ENCODE measurements at regions not wholly inside any gene's neighbourhood (a gene's known extent, or its start where the extent isn't known, plus 50 kb on each side); places are given as distances from the start of the nearest gene placed in this dataset.

DNA sequence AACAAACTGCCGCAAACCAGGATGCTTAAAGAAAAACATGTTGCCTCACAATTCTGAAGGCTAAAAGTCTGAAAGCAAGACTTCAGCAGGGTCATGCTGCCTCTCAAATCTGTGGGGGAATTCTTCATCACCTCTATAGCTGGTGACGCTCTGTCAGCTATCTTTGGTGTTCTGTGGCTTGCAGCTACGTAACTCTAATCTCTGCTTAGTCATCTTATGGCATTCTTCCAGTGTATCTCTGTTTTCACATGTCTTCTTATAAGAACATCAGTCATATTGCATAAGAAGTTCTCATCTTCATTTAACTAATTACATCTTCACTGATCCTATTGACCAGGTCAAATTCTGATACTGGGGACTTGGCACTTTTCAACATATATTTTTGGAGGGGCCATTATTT is 243.0 kb downstream of the CDH10 start (continued):
- TF ChIP-seq, protein P1, sequence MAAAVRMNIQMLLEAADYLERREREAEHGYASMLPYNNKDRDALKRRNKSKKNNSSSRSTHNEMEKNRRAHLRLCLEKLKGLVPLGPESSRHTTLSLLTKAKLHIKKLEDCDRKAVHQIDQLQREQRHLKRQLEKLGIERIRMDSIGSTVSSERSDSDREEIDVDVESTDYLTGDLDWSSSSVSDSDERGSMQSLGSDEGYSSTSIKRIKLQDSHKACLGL (CRISPR knock-in tag; IDR thresholded peaks at IDR 0.05; ENCODE audit: borderline replicate concordance, poor library complexity, severe bottlenecking) = no peak
- TF ChIP-seq RFX7 (CRISPR knock-in tag; IDR thresholded peaks at IDR 0.05) (no peak), MAZ (CRISPR knock-in tag; conservative IDR thresholded peaks at IDR 0.05 in 1 of 2, IDR thresholded peaks at IDR 0.05 in 1 of 2) (no peak), BRD9 (IDR thresholded peaks at IDR 0.05; ENCODE audit: low read depth, partially characterized antibody) (no peak), XRCC3 (IDR thresholded peaks at IDR 0.05) (no peak), BDP1 (IDR thresholded peaks at IDR 0.05; ENCODE audit: insufficient read depth, insufficient read length) (no peak)
- TF ChIP-seq, protein P2, sequence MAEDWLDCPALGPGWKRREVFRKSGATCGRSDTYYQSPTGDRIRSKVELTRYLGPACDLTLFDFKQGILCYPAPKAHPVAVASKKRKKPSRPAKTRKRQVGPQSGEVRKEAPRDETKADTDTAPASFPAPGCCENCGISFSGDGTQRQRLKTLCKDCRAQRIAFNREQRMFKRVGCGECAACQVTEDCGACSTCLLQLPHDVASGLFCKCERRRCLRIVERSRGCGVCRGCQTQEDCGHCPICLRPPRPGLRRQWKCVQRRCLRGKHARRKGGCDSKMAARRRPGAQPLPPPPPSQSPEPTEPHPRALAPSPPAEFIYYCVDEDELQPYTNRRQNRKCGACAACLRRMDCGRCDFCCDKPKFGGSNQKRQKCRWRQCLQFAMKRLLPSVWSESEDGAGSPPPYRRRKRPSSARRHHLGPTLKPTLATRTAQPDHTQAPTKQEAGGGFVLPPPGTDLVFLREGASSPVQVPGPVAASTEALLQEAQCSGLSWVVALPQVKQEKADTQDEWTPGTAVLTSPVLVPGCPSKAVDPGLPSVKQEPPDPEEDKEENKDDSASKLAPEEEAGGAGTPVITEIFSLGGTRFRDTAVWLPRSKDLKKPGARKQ (CRISPR knock-in tag; IDR thresholded peaks at IDR 0.05) = no peak
- TF ChIP-seq, protein P3, sequence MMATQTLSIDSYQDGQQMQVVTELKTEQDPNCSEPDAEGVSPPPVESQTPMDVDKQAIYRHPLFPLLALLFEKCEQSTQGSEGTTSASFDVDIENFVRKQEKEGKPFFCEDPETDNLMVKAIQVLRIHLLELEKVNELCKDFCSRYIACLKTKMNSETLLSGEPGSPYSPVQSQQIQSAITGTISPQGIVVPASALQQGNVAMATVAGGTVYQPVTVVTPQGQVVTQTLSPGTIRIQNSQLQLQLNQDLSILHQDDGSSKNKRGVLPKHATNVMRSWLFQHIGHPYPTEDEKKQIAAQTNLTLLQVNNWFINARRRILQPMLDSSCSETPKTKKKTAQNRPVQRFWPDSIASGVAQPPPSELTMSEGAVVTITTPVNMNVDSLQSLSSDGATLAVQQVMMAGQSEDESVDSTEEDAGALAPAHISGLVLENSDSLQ (IDR thresholded peaks at IDR 0.05) = no peak
- TF ChIP-seq, protein P4, sequence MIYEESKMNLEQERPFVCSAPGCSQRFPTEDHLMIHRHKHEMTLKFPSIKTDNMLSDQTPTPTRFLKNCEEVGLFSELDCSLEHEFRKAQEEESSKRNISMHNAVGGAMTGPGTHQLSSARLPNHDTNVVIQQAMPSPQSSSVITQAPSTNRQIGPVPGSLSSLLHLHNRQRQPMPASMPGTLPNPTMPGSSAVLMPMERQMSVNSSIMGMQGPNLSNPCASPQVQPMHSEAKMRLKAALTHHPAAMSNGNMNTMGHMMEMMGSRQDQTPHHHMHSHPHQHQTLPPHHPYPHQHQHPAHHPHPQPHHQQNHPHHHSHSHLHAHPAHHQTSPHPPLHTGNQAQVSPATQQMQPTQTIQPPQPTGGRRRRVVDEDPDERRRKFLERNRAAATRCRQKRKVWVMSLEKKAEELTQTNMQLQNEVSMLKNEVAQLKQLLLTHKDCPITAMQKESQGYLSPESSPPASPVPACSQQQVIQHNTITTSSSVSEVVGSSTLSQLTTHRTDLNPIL (CRISPR knock-in tag; IDR thresholded peaks at IDR 0.05) = no peak
- TF ChIP-seq, protein P5, sequence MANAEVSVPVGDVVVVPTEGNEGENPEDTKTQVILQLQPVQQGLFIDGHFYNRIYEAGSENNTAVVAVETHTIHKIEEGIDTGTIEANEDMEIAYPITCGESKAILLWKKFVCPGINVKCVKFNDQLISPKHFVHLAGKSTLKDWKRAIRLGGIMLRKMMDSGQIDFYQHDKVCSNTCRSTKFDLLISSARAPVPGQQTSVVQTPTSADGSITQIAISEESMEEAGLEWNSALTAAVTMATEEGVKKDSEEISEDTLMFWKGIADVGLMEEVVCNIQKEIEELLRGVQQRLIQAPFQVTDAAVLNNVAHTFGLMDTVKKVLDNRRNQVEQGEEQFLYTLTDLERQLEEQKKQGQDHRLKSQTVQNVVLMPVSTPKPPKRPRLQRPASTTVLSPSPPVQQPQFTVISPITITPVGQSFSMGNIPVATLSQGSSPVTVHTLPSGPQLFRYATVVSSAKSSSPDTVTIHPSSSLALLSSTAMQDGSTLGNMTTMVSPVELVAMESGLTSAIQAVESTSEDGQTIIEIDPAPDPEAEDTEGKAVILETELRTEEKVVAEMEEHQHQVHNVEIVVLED (CRISPR knock-in tag; IDR thresholded peaks at IDR 0.05) = no peak
